ENCODE measurements at regions not wholly inside any gene's neighbourhood (a gene's known extent, or its start where the extent isn't known, plus 50 kb on each side); places are given as distances from the start of the nearest gene placed in this dataset.
"Not testable (repeated sequence)": the region's sequence is repeated elsewhere in the genome, so short reads cannot be mapped to it uniquely, and the experiment has no call there.

- H3K4me2 ChIP-seq (ENCODE audit: insufficient read depth, low read length); H3K27me3 ChIP-seq (ENCODE audit: control insufficient read depth in 2 of 2, insufficient read depth in 2 of 2, low read length in 2 of 2); H4K20me1 ChIP-seq (replicated peaks; ENCODE audit: control insufficient read depth, insufficient read depth, low read length); H3K9ac ChIP-seq (ENCODE audit: insufficient read depth in 1 of 2, low read depth in 2 of 2, low read length in 2 of 2); BruUV-seq (replicated peaks); H3K4me1 ChIP-seq (replicated peaks in 1 of 2; ENCODE audit: control insufficient read depth in 2 of 2, insufficient read depth in 2 of 2, low read length in 2 of 2); DNase-seq (ENCODE audit: extremely low read depth in 1 of 4, low spot score in 3 of 4); CTCF ChIA-PET (ENCODE audit: low intra/inter-chr PET ratio); H3K27ac ChIP-seq (ENCODE audit: extremely low read depth, low read depth, low read length); POLR2A ChIA-PET; H3K4me3 ChIP-seq; in situ Hi-C loops (cut with MboI); ATAC-seq; intact Hi-C loops (cut with micrococcal nuclease); H3K36me3 ChIP-seq (ENCODE audit: control insufficient read depth, insufficient read depth, low read length); H3K79me2 ChIP-seq (ENCODE audit: control insufficient read depth, insufficient read depth, low read length); H2AFZ ChIP-seq (ENCODE audit: low read depth, low read length); FAIRE-seq; H3K9me3 ChIP-seq (replicated peaks; ENCODE audit: control insufficient read depth, insufficient read depth, low read depth, low read length); H3K9me1 ChIP-seq (ENCODE audit: control insufficient read depth, insufficient read depth, low read length): not testable (repeated sequence)
- 10% methylated on average over 2 of the region's 2 CpGs for WGBS (ENCODE audit: insufficient coverage, low coverage, missing lambda C conversion rate)
- TF ChIP-seq ZNF146 (CRISPR knock-in tag; IDR thresholded peaks at IDR 0.05; ENCODE audit: unreplicated experiment): peak; percentile 56
- TF ChIP-seq NFIC (IDR thresholded peaks at IDR 0.05): peak; percentile 56
These were observed 112.7 kb downstream of the TENT5C start for GRCh38 chr1:117718596-117718995.

DNA sequence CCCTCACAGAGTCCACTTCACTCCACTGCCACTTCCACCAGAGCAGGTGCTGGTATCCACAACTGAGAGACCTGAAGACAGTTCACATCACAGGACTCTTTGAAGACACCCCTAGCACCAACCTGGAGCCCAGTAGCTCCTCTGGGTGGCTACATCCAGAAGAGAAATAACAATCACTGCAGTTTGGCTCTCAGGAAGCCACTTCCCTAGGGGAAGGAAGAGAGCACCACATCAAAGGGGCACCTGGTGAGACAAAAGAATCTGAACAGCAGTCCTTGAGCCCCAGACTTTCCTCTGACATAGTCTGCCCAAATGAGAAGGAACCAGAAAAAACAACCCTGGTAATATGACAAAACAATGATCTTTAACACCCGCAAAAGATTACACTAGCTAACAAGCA, 113.2 kb downstream of the TENT5C start:
- Histone ChIP-seq H3K27ac (ENCODE audit: extremely low read depth, low read depth, low read length) (no peak overlapping the region), H3K4me1 (replicated peaks in 1 of 2; ENCODE audit: control insufficient read depth in 2 of 2, insufficient read depth in 2 of 2, low read length in 2 of 2) (no peaks in the 10 kb centered on the region), H4K20me1 (replicated peaks; ENCODE audit: control insufficient read depth, insufficient read depth, low read length) (no peaks in the 10 kb centered on the region), H3K9me3 (replicated peaks; ENCODE audit: control insufficient read depth, insufficient read depth, low read depth, low read length) (peaks cover 6% of the 10 kb centered on the region), H3K36me3 (ENCODE audit: control insufficient read depth, insufficient read depth, low read length) (no peaks in the 10 kb centered on the region), H3K9me1 (ENCODE audit: control insufficient read depth, insufficient read depth, low read length) (no peaks in the 10 kb centered on the region), H3K79me2 (ENCODE audit: control insufficient read depth, insufficient read depth, low read length) (no peaks in the 10 kb centered on the region), H3K4me2 (ENCODE audit: insufficient read depth, low read length) (no peak overlapping the region), H3K27me3 (ENCODE audit: control insufficient read depth in 2 of 2, insufficient read depth in 2 of 2, low read length in 2 of 2) (no peaks in the 10 kb centered on the region), H2AFZ (ENCODE audit: low read depth, low read length) (no peak overlapping the region), H3K9ac (ENCODE audit: insufficient read depth in 1 of 2, low read depth in 2 of 2, low read length in 2 of 2) (no peak overlapping the region), H3K4me3 (no peak overlapping the region)
- intact Hi-C loops (cut with micrococcal nuclease): no loop called here
- TF ChIP-seq ESRRB (CRISPR knock-in tag; IDR thresholded peaks at IDR 0.05; ENCODE audit: borderline replicate concordance) (no peak), ELF1 (tag; IDR thresholded peaks at IDR 0.05) (no peak), ZNF224 (CRISPR knock-in tag; IDR thresholded peaks at IDR 0.05) (no peak), NCOA2 (IDR thresholded peaks at IDR 0.05; ENCODE audit: partially characterized antibody in 2 of 2) (no peak), EWSR1 (IDR thresholded peaks at IDR 0.05; ENCODE audit: borderline replicate concordance, low read depth, partially characterized antibody) (no peak), THAP7 (CRISPR knock-in tag; IDR thresholded peaks at IDR 0.05) (no peak)
- POLR2A ChIA-PET: no interaction called here
- FAIRE-seq (peak; percentile 35), ATAC-seq (no peak), DNase-seq (ENCODE audit: extremely low read depth in 1 of 4, low spot score in 3 of 4) (no peak)
- 0% methylated on average over 1 of the region's 1 CpG for WGBS (ENCODE audit: insufficient coverage, low coverage, missing lambda C conversion rate)
- in situ Hi-C loops (cut with MboI): no loop called here
- no TSS peak for BruUV-seq (replicated peaks)
- CTCF ChIA-PET (ENCODE audit: low intra/inter-chr PET ratio): no interaction called here
